ENCODE measurements at regions not wholly inside any gene's neighbourhood (a gene's known extent, or its start where the extent isn't known, plus 50 kb on each side); places are given as distances from the start of the nearest gene placed in this dataset.
"Not testable (repeated sequence)": the region's sequence is repeated elsewhere in the genome, so short reads cannot be mapped to it uniquely, and the experiment has no call there.

- DNase-seq, result no peak
Measured at GRCh38 chr6:103720393-103720792, 1139.3 kb downstream of the HACE1 start.

GRCh38 chr6:103719545-103719944, 1140.2 kb downstream of the HACE1 start:
- DNase-seq, result no peak

- DNase-seq, result no peak
Measured at GRCh38 chr6:103715269-103715668, 1144.5 kb downstream of the HACE1 start.

- DNase-seq, result not testable (repeated sequence)
Measured at GRCh38 chr6:103709236-103709635, 1150.5 kb downstream of the HACE1 start.

- DNase-seq, result no peak
Measured at GRCh38 chr6:103707596-103708325, 1152.0 kb downstream of the HACE1 start.

- DNase-seq, result no peak
Measured at GRCh38 chr6:103699769-103700168, 1160.0 kb downstream of the HACE1 start.

- no peak for DNase-seq
Measured at GRCh38 chr6:103687430-103687829, 1172.3 kb downstream of the HACE1 start.

- DNase-seq, result no peak
Measured at GRCh38 chr6:103680116-103680515, 1179.6 kb downstream of the HACE1 start.

- no peak for DNase-seq
Measured at GRCh38 chr6:103677290-103677689, 1182.4 kb downstream of the HACE1 start.

GRCh38 chr6:103675807-103676406, 1183.8 kb downstream of the HACE1 start:
- DNase-seq, result no peak

- DNase-seq, result no peak
Measured at GRCh38 chr6:103674790-103675189, 1184.9 kb downstream of the HACE1 start.

- no peak for DNase-seq
Measured at GRCh38 chr6:103672169-103672568, 1187.5 kb downstream of the HACE1 start.

GRCh38 chr6:103629613-103630012, 1230.1 kb downstream of the HACE1 start:
- DNase-seq, result no peak

- DNase-seq, result no peak
Measured at GRCh38 chr6:103617642-103618041, 1242.1 kb downstream of the HACE1 start.

- DNase-seq, result no peak
Measured at GRCh38 chr6:103587722-103588121, 1272.0 kb downstream of the HACE1 start.

- DNase-seq, result no peak
Measured at GRCh38 chr6:103578115-103578514, 1281.6 kb downstream of the HACE1 start.

GRCh38 chr6:103570431-103570830, 1289.3 kb downstream of the HACE1 start:
- DNase-seq, result no peak

- no peak for DNase-seq
Measured at GRCh38 chr6:103554911-103555310, 1304.8 kb downstream of the HACE1 start.

GRCh38 chr6:103538381-103538780, 1321.3 kb downstream of the HACE1 start:
- DNase-seq, result no peak

GRCh38 chr6:103534814-103535213, 1324.9 kb downstream of the HACE1 start:
- no peak for DNase-seq

- DNase-seq, result no peak
Measured at GRCh38 chr6:103534095-103534494, 1325.6 kb downstream of the HACE1 start.

GRCh38 chr6:103522045-103522444, 1337.7 kb downstream of the HACE1 start:
- DNase-seq, result no peak

GRCh38 chr6:103516336-103516735, 1343.4 kb downstream of the HACE1 start:
- no peak for DNase-seq

- no peak for DNase-seq
Measured at GRCh38 chr6:103507052-103507451, 1352.7 kb downstream of the HACE1 start.

GRCh38 chr6:103505155-103505518, 1354.6 kb downstream of the HACE1 start:
- no peak for DNase-seq
